ENCODE measurements at regions not wholly inside any gene's neighbourhood (a gene's known extent, or its start where the extent isn't known, plus 50 kb on each side); places are given as distances from the start of the nearest gene placed in this dataset.

DNA sequence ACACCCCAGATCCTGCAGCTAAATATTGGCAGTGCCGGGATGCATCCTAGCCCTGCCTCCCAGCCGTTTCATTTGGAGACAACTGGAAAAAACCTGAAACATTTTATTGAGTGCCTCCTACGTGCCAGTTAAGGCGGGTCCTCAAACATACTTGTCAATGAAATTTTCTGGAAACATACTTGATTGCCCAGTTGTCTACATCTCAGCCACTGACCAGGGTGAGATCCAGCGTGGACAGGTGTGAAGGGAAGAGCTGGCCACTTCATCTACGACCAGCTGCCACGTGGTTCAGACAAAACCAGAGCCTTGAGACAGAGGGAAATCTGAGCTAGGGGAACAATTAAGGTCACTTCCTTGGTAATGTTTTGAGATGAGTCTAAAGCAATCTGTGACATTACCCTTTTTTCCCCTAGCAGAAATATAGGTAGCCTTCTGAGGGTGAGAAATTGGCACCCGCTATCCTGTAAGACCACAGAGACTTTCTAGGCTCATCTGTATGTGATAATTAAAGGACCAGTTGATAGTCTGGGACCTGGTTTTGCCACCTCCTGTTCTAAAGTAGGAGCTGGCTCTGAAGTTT is 116.3 kb upstream of the MTHFD1L start:
- TF ChIP-seq, protein P1, sequence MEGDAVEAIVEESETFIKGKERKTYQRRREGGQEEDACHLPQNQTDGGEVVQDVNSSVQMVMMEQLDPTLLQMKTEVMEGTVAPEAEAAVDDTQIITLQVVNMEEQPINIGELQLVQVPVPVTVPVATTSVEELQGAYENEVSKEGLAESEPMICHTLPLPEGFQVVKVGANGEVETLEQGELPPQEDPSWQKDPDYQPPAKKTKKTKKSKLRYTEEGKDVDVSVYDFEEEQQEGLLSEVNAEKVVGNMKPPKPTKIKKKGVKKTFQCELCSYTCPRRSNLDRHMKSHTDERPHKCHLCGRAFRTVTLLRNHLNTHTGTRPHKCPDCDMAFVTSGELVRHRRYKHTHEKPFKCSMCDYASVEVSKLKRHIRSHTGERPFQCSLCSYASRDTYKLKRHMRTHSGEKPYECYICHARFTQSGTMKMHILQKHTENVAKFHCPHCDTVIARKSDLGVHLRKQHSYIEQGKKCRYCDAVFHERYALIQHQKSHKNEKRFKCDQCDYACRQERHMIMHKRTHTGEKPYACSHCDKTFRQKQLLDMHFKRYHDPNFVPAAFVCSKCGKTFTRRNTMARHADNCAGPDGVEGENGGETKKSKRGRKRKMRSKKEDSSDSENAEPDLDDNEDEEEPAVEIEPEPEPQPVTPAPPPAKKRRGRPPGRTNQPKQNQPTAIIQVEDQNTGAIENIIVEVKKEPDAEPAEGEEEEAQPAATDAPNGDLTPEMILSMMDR (IDR thresholded peaks at IDR 0.05): no peak
- TF ChIP-seq ZFX (IDR thresholded peaks at IDR 0.05; ENCODE audit: borderline replicate concordance): no peak
